Esophagus squamous epithelium (tissue), 5 donors: ENCODE measurements at regions not wholly inside any gene's neighbourhood (a gene's known extent, or its start where the extent isn't known, plus 50 kb on each side); places are given as distances from the start of the nearest gene placed in this dataset.

Experiments used
- DNase-seq: peaks from one replicate; lab custom pipeline; 2025; lab: John Stamatoyannopoulos, UW
- H3K27ac ChIP-seq, 4 donors: fragments of 200-600 bp; sonication (generic); one replicate each; pipeline ENCODE4 v1.5.1; 2016 to 2019; ENCODE audit warnings: mild to moderate bottlenecking in 1 of 4
- H3K27me3 ChIP-seq, 4 donors: fragments of 200-600 bp; sonication (generic); 1 replicate in 3 of 4; 2 replicates in 1 of 4; pipeline versions ENCODE4 v1.5.1 to v1.6.0; 2017 to 2021; ENCODE audit warnings: antibody characterized with exemption in 1 of 4
- H3K36me3 ChIP-seq, 3 donors: fragments of 200-600 bp; sonication (generic); one replicate each; pipeline ENCODE4 v1.5.1; 2016 to 2019
- H3K4me1 ChIP-seq, 3 donors: fragments of 200-600 bp; sonication (generic); one replicate each; pipeline ENCODE4 v1.5.1; 2017 to 2019
- H3K4me3 ChIP-seq, 4 donors: fragments of 200-600 bp; sonication (generic); 1 replicate in 3 of 4; 2 replicates in 1 of 4; pipeline ENCODE4 v1.5.1; 2016 to 2019; ENCODE audit warnings: mild to moderate bottlenecking in 2 of 4, moderate library complexity in 1 of 4
- H3K9me3 ChIP-seq, 3 donors: fragments of 200-600 bp; sonication (generic); one replicate each; pipeline ENCODE4 v1.5.1; 2016 to 2019
- CTCF ChIP-seq, 6 experiments: fragments of 450-650 bp in 4 of 6; fragments of 200-600 bp in 2 of 6; sonication (generic) in 2 of 6; IDR thresholded peaks; one replicate each; pipeline ENCODE4 v1.5.1; 2016 to 2019; ENCODE audit warnings: antibody characterized with exemption in 6 of 6, mild to moderate bottlenecking in 4 of 6, moderate library complexity in 4 of 6
- POLR2A ChIP-seq, 4 donors: fragments of 450-650 bp; IDR thresholded peaks; one replicate each; pipeline ENCODE4 v1.6.1; 2017; ENCODE audit warnings: antibody characterized with exemption in 4 of 4, mild to moderate bottlenecking in 4 of 4, moderate library complexity in 3 of 4
- WGBS, 2 donors: methylation state at CpG; one replicate each; pipeline ENCODE4 v1.1.5; 2018; 5-methylcytosine and 5-hydroxymethylcytosine counted together
- intact Hi-C: fragments of 100-400 bp; cut with DNase I; formaldehyde crosslinking; loops from one replicate; pipeline ENCODE4 v1.15.0; 2022
- donor health status: DM: yes; HTN: yes; CAD: no.

- Histone ChIP-seq H3K4me3 (no peak overlapping the region), H3K27me3 (no peaks in the 10 kb centered on the region), H3K4me1 (no peaks in the 10 kb centered on the region), H3K36me3 (no peaks in the 10 kb centered on the region), H3K27ac (no peak overlapping the region), H3K9me3 (no peaks in the 10 kb centered on the region)
- TF ChIP-seq CTCF (IDR thresholded peaks at IDR 0.05) (no peak), POLR2A (IDR thresholded peaks at IDR 0.05) (no peak)
- WGBS, 2 donors: 64 to 71% methylated on average over 1 of the region's 1 CpG
- intact Hi-C loops: no loop called here
- DNase-seq: no peak
These were observed 74.3 kb upstream of the STAC start for GRCh38 chr3:36305929-36306520.

- Histone ChIP-seq H3K4me1 (no peaks in the 10 kb centered on the region), H3K36me3 (no peaks in the 10 kb centered on the region), H3K27ac (no peak overlapping the region), H3K4me3 (no peak overlapping the region), H3K27me3 (no peaks in the 10 kb centered on the region), H3K9me3 (no peaks in the 10 kb centered on the region)
- TF ChIP-seq CTCF (IDR thresholded peaks at IDR 0.05) (no peak), POLR2A (IDR thresholded peaks at IDR 0.05) (no peak)
- DNase-seq: no peak
- WGBS, 2 donors: 54 to 68% methylated on average over 1 of the region's 1 CpG
- intact Hi-C loops: no loop called here
These were observed 71.2 kb upstream of the STAC start for GRCh38 chr3:36309092-36309491.

DNA sequence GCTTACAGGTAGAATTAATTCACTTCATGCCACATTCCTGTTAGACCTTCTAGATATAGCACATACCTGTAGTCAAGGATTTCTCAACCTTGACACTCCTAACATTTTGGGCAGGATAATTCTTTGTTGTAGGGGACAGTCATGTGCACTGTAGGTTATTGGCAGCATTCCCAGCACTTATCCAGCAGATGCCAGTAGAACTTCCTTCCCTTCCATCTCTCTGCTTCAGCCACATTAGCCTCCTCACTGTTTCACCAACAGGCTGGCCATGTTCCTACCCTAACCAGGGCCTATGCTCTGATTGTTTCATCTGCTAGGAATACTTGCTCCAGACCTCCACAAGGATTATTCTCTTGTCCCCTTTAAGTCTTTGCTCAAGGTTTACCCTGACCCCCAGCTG, 68.0 kb upstream of the STAC start:
- TF ChIP-seq POLR2A (IDR thresholded peaks at IDR 0.05): no peak
- no peak for TF ChIP-seq CTCF (IDR thresholded peaks at IDR 0.05)
- DNase-seq: no peak
- Histone ChIP-seq H3K4me3 (no peak overlapping the region), H3K36me3 (no peaks in the 10 kb centered on the region), H3K27ac (no peak overlapping the region), H3K4me1 (no peaks in the 10 kb centered on the region), H3K27me3 (no peaks in the 10 kb centered on the region), H3K9me3 (no peaks in the 10 kb centered on the region)
- intact Hi-C loops: no loop called here

DNA sequence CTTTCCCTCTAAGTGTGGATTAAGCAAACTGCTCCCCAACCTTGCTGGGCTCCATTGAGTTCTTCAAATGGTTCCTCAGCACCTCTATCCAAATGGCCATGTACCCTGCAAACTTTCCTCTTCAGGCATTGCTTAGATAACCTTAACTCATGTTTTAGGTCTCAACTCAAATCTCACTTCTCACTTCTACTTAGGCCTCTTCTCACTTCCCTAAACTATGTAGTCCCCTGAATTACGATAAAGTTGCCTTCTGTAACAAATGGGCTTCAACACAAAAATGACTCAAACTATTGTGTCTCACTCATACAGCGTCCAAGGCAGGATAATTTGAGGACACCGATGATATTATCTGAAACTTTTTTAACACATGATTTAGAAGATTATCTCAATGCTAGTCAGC, 62.4 kb upstream of the STAC start:
- H3K4me3 ChIP-seq: no peak overlapping the region
- H3K9me3 ChIP-seq: no peaks in the 10 kb centered on the region
- intact Hi-C loops: no loop called here
- no peaks in the 10 kb centered on the region for H3K36me3 ChIP-seq
- H3K27me3 ChIP-seq: no peaks in the 10 kb centered on the region
- WGBS, 2 donors: 28 to 61% methylated on average over 3 of the region's 3 CpGs
- DNase-seq: no peak
- H3K27ac ChIP-seq: no peak overlapping the region
- no peaks in the 10 kb centered on the region for H3K4me1 ChIP-seq
- TF ChIP-seq CTCF (IDR thresholded peaks at IDR 0.05) (no peak), POLR2A (IDR thresholded peaks at IDR 0.05) (no peak)

- no peak for DNase-seq
- TF ChIP-seq POLR2A (IDR thresholded peaks at IDR 0.05): no peak
- H3K4me3 ChIP-seq: no peak overlapping the region
These were observed 61.6 kb upstream of the STAC start for GRCh38 chr3:36318621-36319200.

More at GRCh38 chr3:36318621-36319200, 61.6 kb upstream of the STAC start:
- Histone ChIP-seq H3K36me3 (no peaks in the 10 kb centered on the region), H3K4me1 (no peaks in the 10 kb centered on the region), H3K27me3 (no peaks in the 10 kb centered on the region), H3K27ac (no peak overlapping the region), H3K9me3 (no peaks in the 10 kb centered on the region)
- intact Hi-C loops: no loop called here
- 67 to 69% methylated on average over 3 of the region's 3 CpGs for WGBS, 2 donors
